CD14-positive monocyte (primary cell): ENCODE measurements at regions not wholly inside any gene's neighbourhood (a gene's known extent, or its start where the extent isn't known, plus 50 kb on each side); places are given as distances from the start of the nearest gene placed in this dataset.

Source experiments
- DNase-seq, 3 donors: peaks; one replicate each; pipeline ENCODE4 v3.0.0-alpha.2; 2011 to 2022
- H2AFZ ChIP-seq: 2 replicates; pipeline ENCODE4 v1.6.0; 2012; ENCODE audit warnings: mild to moderate bottlenecking, low read depth, low read length, inconsistent platforms; ENCODE audit not compliant: insufficient read depth, poor library complexity, severe bottlenecking
- H3K27ac ChIP-seq, 2 donors: 1 replicate in 1 of 2; 2 replicates in 1 of 2; pipeline ENCODE4 v1.5.1; 2012 to 2013; ENCODE audit warnings: low read length in 2 of 2, control low read depth in 1 of 2, inconsistent platforms in 1 of 2, low read depth in 1 of 2, mild to moderate bottlenecking in 1 of 2
- H3K27me3 ChIP-seq, 2 donors: one replicate each; pipeline versions ENCODE4 v1.6.0 to v1.6.1; 2011 to 2013; ENCODE audit warnings: low read length in 2 of 2; ENCODE audit not compliant: control insufficient read depth in 2 of 2, insufficient read depth in 2 of 2
- H3K36me3 ChIP-seq, 2 donors: replicated peaks in 1 of 2; 1 replicate in 1 of 2; 2 replicates in 1 of 2; pipeline versions ENCODE4 v1.5.1 to v1.6.1; 2012 to 2013; ENCODE audit warnings: low read length in 2 of 2, control low read depth in 1 of 2, inconsistent platforms in 1 of 2, mild to moderate bottlenecking in 1 of 2; ENCODE audit not compliant: insufficient read depth in 2 of 2, control insufficient read depth in 1 of 2
- H3K4me1 ChIP-seq, 2 donors: 1 replicate in 1 of 2; 2 replicates in 1 of 2; pipeline versions ENCODE4 v1.5.1 to v1.6.1; 2012 to 2013; ENCODE audit warnings: low read length in 2 of 2, control low read depth in 1 of 2, inconsistent platforms in 1 of 2, mild to moderate bottlenecking in 1 of 2, moderate library complexity in 1 of 2; ENCODE audit not compliant: insufficient read depth in 2 of 2, control insufficient read depth in 1 of 2
- H3K4me2 ChIP-seq: replicated peaks from 2 replicates; pipeline ENCODE3; 2012; ENCODE audit warnings: low read length, moderate library complexity, mild to moderate bottlenecking; ENCODE audit not compliant: poor library complexity, severe bottlenecking; ENCODE audit errors: extremely low read depth
- H3K4me3 ChIP-seq, 3 experiments: fragments of 200-600 bp in 1 of 3; sonication (generic) in 1 of 3; replicated peaks in 1 of 3; 1 replicate in 2 of 3; 2 replicates in 1 of 3; pipeline ENCODE4 v1.5.1; 2011 to 2013; ENCODE audit warnings: low read length in 3 of 3, mild to moderate bottlenecking in 3 of 3, control low read depth in 2 of 3, low read depth in 2 of 3, inconsistent platforms in 1 of 3, moderate library complexity in 1 of 3
- H3K79me2 ChIP-seq: 2 replicates; pipeline ENCODE4 v1.6.0; 2012; ENCODE audit warnings: mild to moderate bottlenecking, control low read depth, inconsistent platforms, low read length, moderate library complexity; ENCODE audit not compliant: insufficient read depth
- H3K9ac ChIP-seq: 2 replicates; pipeline ENCODE4 v1.6.0; 2017; ENCODE audit warnings: low read length, mild to moderate bottlenecking; ENCODE audit not compliant: insufficient read depth, poor library complexity, severe bottlenecking
- H3K9me3 ChIP-seq, 2 donors: replicated peaks in 1 of 2; 1 replicate in 1 of 2; 2 replicates in 1 of 2; pipeline versions ENCODE4 v1.5.1 to v1.6.1; 2012 to 2013; ENCODE audit warnings: low read length in 2 of 2, control low read depth in 1 of 2; ENCODE audit not compliant: control insufficient read depth in 1 of 2, insufficient read depth in 1 of 2
- H4K20me1 ChIP-seq: 2 replicates; pipeline ENCODE4 v1.6.0; 2012; ENCODE audit warnings: mild to moderate bottlenecking, low read length, control low read depth, moderate library complexity; ENCODE audit not compliant: insufficient read depth
- H3K27ac Mint-ChIP-seq, 7 donors: one replicate each; pipeline ENCODE4 v1.8.0; 2020; ENCODE audit warnings: mild to moderate bottlenecking in 7 of 7, mixed read lengths in 7 of 7, moderate library complexity in 6 of 7, inconsistent platforms in 2 of 7
- H3K27me3 Mint-ChIP-seq, 3 donors: one replicate each; pipeline ENCODE4 v1.8.0; 2021 to 2022; ENCODE audit warnings: low read depth in 3 of 3, mild to moderate bottlenecking in 3 of 3, mixed read lengths in 3 of 3, moderate library complexity in 3 of 3, inconsistent platforms in 1 of 3
- H3K36me3 Mint-ChIP-seq, 2 donors: one replicate each; pipeline ENCODE4 v1.8.0; 2020; ENCODE audit warnings: mixed read lengths in 2 of 2, inconsistent platforms in 1 of 2, mild to moderate bottlenecking in 1 of 2
- H3K4me1 Mint-ChIP-seq: one replicate; pipeline ENCODE4 v1.8.0; 2020; ENCODE audit warnings: mild to moderate bottlenecking, mixed read lengths
- H3K4me3 Mint-ChIP-seq, 2 donors: one replicate each; pipeline ENCODE4 v1.8.0; 2020; ENCODE audit warnings: mild to moderate bottlenecking in 2 of 2, mixed read lengths in 2 of 2, moderate library complexity in 1 of 2
- H3K9me3 Mint-ChIP-seq, 7 donors: one replicate each; pipeline ENCODE4 v1.8.0; 2020 to 2022; ENCODE audit warnings: mixed read lengths in 7 of 7, mild to moderate bottlenecking in 6 of 7, moderate library complexity in 6 of 7, inconsistent platforms in 2 of 7
- WGBS: methylation state at CpG from one replicate; pipeline ENCODE4 v1.1.5; 2013; ENCODE audit warnings: missing lambda C conversion rate; ENCODE audit not compliant: insufficient coverage; 5-methylcytosine and 5-hydroxymethylcytosine counted together
- intact Hi-C, 2 donors: fragments of 100-400 bp; cut with micrococcal nuclease; formaldehyde crosslinking; loops; one replicate each; pipeline versions ENCODE4 v1.15.0 to v1.15.1; 2023
- TF ChIP-seq, protein P1 (sequence below): fragments of 200-600 bp; IDR thresholded peaks from one replicate; pipeline ENCODE4 v1.8.0; 2022; ENCODE audit warnings: antibody characterized with exemption, mild to moderate bottlenecking

DNA sequence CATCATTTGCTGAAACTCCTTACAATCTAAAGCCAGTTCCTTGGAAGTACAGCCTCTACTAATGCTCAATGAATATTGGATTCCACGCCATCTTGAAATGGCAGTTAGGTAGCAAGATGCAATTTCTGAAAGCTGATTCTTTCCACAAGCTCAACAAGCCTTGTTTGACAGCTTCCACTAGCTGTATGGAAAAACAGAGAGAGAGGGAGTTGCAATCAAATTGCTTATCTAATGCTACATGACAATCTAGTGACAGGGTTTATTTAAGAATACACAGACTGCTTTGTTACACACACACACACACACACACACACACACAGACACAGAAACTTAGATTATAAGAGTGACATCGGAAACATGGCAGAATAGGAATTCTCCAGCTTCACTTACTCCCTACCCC lies 288.4 kb upstream of the DEPDC1 start:
- no peak overlapping the region for H3K4me3 ChIP-seq
- Mint-ChIP-seq H3K27ac (no peak overlapping the region), H3K9me3 (peaks cover 2 to 20% (median 5%) of the 10 kb centered on the region in 7 donors), H3K4me3 (no peak overlapping the region), H3K27me3 (no peaks in the 10 kb centered on the region), H3K36me3 (no peaks in the 10 kb centered on the region), H3K4me1 (no peaks in the 10 kb centered on the region)
- H3K79me2 ChIP-seq, result no peaks in the 10 kb centered on the region
- H3K4me1 ChIP-seq, result no peaks in the 10 kb centered on the region
- peaks cover 8 to 18% of the 10 kb centered on the region in 2 donors for H3K9me3 ChIP-seq
- H3K27ac ChIP-seq, result no peak overlapping the region
- H3K36me3 ChIP-seq, result no peaks in the 10 kb centered on the region
- intact Hi-C loops, result no loop called here
- no peak overlapping the region for H3K4me2 ChIP-seq
- DNase-seq, result no peak
- H3K9ac ChIP-seq, result no peak overlapping the region
- H2AFZ ChIP-seq, result no peak overlapping the region
- no CpG with 5 or more reads among the region's 2 CpGs for WGBS
- no peaks in the 10 kb centered on the region for H3K27me3 ChIP-seq
- H4K20me1 ChIP-seq, result no peaks in the 10 kb centered on the region
- TF ChIP-seq, protein P1, sequence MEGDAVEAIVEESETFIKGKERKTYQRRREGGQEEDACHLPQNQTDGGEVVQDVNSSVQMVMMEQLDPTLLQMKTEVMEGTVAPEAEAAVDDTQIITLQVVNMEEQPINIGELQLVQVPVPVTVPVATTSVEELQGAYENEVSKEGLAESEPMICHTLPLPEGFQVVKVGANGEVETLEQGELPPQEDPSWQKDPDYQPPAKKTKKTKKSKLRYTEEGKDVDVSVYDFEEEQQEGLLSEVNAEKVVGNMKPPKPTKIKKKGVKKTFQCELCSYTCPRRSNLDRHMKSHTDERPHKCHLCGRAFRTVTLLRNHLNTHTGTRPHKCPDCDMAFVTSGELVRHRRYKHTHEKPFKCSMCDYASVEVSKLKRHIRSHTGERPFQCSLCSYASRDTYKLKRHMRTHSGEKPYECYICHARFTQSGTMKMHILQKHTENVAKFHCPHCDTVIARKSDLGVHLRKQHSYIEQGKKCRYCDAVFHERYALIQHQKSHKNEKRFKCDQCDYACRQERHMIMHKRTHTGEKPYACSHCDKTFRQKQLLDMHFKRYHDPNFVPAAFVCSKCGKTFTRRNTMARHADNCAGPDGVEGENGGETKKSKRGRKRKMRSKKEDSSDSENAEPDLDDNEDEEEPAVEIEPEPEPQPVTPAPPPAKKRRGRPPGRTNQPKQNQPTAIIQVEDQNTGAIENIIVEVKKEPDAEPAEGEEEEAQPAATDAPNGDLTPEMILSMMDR, result no peak

DNA sequence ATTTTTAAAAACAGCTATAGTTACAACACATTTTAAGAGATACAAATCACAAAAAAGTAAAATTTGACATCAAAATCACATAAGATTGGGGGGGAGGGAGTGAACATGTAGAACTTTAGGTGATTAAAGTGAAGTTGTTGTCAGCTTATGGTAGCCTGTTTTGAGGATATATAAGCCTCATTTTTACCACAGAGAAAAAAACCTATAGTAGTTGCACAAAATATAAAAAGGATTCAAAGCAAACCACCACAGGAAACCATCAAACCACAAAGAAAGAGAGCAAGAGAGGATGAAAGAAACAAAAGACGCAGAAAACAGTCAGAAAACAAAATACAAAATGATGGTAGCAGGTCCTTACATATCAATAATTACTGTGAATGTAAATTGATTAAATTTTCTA lies 291.9 kb upstream of the DEPDC1 start:
- DNase-seq, result no peak
- H3K36me3 Mint-ChIP-seq, result no peaks in the 10 kb centered on the region
- no peak overlapping the region for H3K27ac Mint-ChIP-seq
- H3K27me3 Mint-ChIP-seq, result no peaks in the 10 kb centered on the region
- no peaks in the 10 kb centered on the region for H3K4me1 Mint-ChIP-seq
- H3K79me2 ChIP-seq, result no peaks in the 10 kb centered on the region
- H3K9me3 ChIP-seq, result peaks cover 0 to 12% of the 10 kb centered on the region in 2 donors
- no CpG with 5 or more reads among the region's 1 CpG for WGBS
- H2AFZ ChIP-seq, result no peak overlapping the region
- no peak overlapping the region for H3K9ac ChIP-seq
- H3K27ac ChIP-seq, result no peak overlapping the region
- H3K4me3 Mint-ChIP-seq, result no peak overlapping the region
- H3K4me3 ChIP-seq, result no peak overlapping the region
- H3K27me3 ChIP-seq, result no peaks in the 10 kb centered on the region
- no peaks in the 10 kb centered on the region for H4K20me1 ChIP-seq
- peaks cover 0 to 13% (median 4%) of the 10 kb centered on the region in 7 donors for H3K9me3 Mint-ChIP-seq
- TF ChIP-seq, protein P1, result no peak
- intact Hi-C loops, result no loop called here
- no peaks in the 10 kb centered on the region for H3K4me1 ChIP-seq
- H3K36me3 ChIP-seq, result no peaks in the 10 kb centered on the region
- no peak overlapping the region for H3K4me2 ChIP-seq
